ENCODE measurements at regions not wholly inside any gene's neighbourhood (a gene's known extent, or its start where the extent isn't known, plus 50 kb on each side); places are given as distances from the start of the nearest gene placed in this dataset.

- no peak for TF ChIP-seq CTCF (IDR thresholded peaks at IDR 0.05; ENCODE audit: low read length)
- no peak for TF ChIP-seq EZH2 (IDR thresholded peaks at IDR 0.05; ENCODE audit: borderline replicate concordance, low read length)
Observed at GRCh38 chr16:25344006-25344405, 86.4 kb upstream of the ZKSCAN2 start.
